ENCODE measurements at regions not wholly inside any gene's neighbourhood (a gene's known extent, or its start where the extent isn't known, plus 50 kb on each side); places are given as distances from the start of the nearest gene placed in this dataset.

DNA sequence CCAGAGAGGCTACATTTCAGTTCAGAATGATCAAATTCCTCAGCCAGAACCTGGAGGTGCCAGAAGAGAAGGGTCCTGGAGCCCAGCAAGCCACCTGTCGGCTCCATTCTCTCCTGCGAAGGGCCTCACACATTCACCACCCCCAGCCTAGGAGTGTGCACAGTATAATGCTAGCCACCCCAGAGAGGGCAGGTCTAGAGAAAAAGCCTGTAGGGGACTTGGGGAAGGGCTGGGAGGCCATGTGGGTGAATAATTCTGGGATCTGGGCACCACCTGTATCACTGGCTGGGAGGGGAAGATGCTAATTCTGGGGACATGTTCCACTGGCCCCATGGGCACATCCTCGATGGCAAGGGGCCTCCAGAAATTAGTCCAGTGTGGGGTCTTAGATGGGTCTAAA lies 127.6 kb upstream of the HNMT start:
- Mint-ChIP-seq H3K36me3 (ENCODE audit: low read depth) (no peaks in the 10 kb centered on the region), H3K27me3 (ENCODE audit: low read depth, poor library complexity) (peaks cover 5% of the 10 kb centered on the region), H3K4me3 (no peak overlapping the region), H3K4me1 (no peaks in the 10 kb centered on the region), H3K9me3 (no peaks in the 10 kb centered on the region), H3K27ac (no peak overlapping the region)
- no peak for DNase-seq
- TF ChIP-seq, protein P1, sequence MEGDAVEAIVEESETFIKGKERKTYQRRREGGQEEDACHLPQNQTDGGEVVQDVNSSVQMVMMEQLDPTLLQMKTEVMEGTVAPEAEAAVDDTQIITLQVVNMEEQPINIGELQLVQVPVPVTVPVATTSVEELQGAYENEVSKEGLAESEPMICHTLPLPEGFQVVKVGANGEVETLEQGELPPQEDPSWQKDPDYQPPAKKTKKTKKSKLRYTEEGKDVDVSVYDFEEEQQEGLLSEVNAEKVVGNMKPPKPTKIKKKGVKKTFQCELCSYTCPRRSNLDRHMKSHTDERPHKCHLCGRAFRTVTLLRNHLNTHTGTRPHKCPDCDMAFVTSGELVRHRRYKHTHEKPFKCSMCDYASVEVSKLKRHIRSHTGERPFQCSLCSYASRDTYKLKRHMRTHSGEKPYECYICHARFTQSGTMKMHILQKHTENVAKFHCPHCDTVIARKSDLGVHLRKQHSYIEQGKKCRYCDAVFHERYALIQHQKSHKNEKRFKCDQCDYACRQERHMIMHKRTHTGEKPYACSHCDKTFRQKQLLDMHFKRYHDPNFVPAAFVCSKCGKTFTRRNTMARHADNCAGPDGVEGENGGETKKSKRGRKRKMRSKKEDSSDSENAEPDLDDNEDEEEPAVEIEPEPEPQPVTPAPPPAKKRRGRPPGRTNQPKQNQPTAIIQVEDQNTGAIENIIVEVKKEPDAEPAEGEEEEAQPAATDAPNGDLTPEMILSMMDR (IDR thresholded peaks at IDR 0.05) = no peak

DNA sequence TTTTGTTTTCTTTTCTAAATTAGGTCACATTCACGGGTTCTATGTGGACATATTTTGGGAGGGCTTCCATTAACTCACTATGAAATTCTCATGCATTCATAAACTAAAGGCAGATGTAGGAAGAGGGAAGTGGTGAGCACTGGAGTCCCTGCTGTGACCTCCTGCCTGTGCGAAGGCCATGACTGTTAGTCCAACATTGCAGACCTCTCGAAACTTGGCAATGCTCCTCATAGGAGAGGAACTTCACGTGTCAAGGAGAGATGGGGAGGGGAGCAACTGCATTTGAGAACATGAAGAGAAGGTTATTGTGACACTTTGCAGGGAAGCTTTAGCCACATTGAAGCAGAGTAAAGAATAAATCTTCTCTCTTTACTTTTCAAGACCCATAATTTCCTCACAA lies 126.4 kb upstream of the HNMT start:
- Mint-ChIP-seq H3K9me3 (no peaks in the 10 kb centered on the region), H3K27me3 (ENCODE audit: low read depth, poor library complexity) (peaks cover 5% of the 10 kb centered on the region), H3K36me3 (ENCODE audit: low read depth) (no peaks in the 10 kb centered on the region), H3K4me1 (no peaks in the 10 kb centered on the region), H3K4me3 (no peak overlapping the region), H3K27ac (no peak overlapping the region)
- TF ChIP-seq, protein P1 (IDR thresholded peaks at IDR 0.05) = no peak
- no peak for DNase-seq

DNA sequence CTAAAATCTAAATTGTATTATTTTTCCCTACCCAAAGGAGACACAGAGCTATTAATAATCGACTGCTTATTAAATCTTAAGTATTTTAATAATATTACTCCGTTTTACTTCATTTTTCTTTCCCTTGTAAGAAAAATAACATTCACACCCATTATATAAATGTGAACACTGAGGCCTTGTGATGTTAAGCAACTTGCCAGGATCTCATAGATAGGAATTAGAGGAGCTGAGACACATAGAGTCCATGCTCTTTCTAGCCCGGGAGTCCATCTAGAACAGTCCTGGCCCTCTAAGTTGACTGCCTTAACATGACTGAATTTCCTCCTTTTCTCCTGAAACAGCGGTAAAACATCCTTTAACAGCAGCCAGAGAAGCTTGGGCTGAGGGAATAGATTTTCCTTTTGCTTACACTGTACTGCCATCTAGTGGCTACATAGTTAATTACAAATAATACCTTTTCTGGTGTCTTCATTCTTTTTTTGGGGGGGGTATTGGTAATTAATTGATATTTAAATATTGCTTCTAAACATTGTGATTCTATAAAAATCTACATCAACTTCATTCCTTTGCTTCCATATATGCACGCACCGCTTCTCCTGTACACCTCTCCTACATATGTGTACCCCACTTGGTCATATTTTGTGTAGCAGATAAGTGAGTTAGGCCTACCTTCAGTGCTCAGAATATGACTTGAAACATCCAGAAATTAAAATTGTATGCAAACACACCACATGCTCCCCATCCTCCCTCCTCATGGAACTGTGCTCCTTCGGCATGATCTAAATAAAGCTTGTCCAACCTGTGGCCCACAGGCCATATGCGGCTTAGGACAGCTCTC lies 125.8 kb upstream of the HNMT start:
- DNase-seq = peak; percentile 34
- Mint-ChIP-seq H3K9me3 (no peaks in the 10 kb centered on the region), H3K27me3 (ENCODE audit: low read depth, poor library complexity) (peaks cover 5% of the 10 kb centered on the region), H3K36me3 (ENCODE audit: low read depth) (no peaks in the 10 kb centered on the region), H3K27ac (no peak overlapping the region), H3K4me1 (no peaks in the 10 kb centered on the region), H3K4me3 (no peak overlapping the region)
- TF ChIP-seq, protein P1 (IDR thresholded peaks at IDR 0.05) = peak; percentile 66

DNA sequence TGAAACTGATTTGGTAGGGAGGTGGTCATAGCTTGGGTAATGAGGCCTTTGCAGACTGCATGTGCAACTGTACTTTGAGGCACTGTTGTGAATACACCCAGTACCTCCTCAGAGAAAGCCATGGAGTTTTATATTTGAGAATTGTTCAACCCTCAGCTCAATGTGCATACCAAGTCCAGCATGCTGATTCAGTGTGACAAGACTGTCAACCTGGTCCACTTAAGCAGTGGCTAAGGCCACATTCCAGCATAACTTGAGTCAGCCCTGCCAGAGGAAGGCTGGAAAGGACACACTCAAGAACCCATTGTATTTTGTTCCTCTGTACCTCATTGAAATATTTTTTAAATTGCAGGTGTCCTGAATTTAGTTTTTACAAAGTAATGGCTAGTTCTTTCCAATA lies 121.8 kb upstream of the HNMT start:
- DNase-seq = no peak

DNA sequence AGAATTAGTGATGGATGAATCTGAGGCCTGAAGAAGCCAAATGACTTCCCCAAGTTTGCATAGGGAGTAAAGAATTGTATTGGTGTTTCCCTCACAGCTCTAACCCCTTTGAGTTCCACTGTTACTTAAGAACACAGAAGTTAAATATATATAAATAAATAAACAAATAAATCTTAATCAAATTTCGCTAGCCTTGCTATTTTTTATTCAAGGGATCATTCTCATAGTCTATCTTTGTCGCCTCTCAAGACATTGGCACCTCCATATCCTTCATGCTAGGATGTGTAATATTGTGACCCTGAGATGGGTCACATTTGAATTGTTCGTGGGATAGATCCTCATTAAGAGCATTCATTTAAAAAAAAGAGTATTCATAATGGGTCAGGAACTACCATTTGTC lies 121.3 kb upstream of the HNMT start:
- Mint-ChIP-seq H3K9me3 (peaks cover 19% of the 10 kb centered on the region), H3K4me1 (no peaks in the 10 kb centered on the region), H3K27me3 (ENCODE audit: low read depth, poor library complexity) (no peaks in the 10 kb centered on the region), H3K27ac (no peak overlapping the region), H3K36me3 (ENCODE audit: low read depth) (no peaks in the 10 kb centered on the region), H3K4me3 (no peak overlapping the region)
- TF ChIP-seq, protein P1 (IDR thresholded peaks at IDR 0.05) = no peak
- no peak for DNase-seq

More for the DNA sequence above, 121.8 kb upstream of the HNMT start:
- Mint-ChIP-seq H3K4me3 (no peak overlapping the region), H3K36me3 (ENCODE audit: low read depth) (no peaks in the 10 kb centered on the region), H3K4me1 (no peaks in the 10 kb centered on the region), H3K27ac (no peak overlapping the region), H3K9me3 (peaks cover 19% of the 10 kb centered on the region), H3K27me3 (ENCODE audit: low read depth, poor library complexity) (no peaks in the 10 kb centered on the region)
- TF ChIP-seq, protein P1 (IDR thresholded peaks at IDR 0.05) = no peak

DNA sequence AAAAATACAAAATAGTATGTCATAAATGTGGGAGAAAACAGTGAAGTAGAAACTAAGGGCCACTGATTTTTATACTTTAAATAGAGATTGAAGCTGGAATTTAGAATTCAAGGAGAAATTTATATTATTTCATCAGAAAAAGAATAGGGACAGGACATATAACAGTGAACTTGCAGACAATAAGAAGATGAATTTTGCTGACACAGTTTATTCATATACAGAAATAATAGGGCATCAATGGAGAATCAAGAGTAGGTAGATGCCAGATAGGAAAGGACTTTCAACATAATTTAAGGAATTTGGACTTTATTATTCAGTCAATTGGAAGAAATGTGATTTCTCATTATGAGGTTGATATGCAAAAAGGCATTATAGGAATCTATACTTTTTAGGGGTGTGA lies 118.9 kb upstream of the HNMT start:
- H3K4me1 Mint-ChIP-seq = no peaks in the 10 kb centered on the region
- DNase-seq = no peak
- no peak overlapping the region for H3K27ac Mint-ChIP-seq
- H3K4me3 Mint-ChIP-seq = no peak overlapping the region
- TF ChIP-seq, protein P1 (IDR thresholded peaks at IDR 0.05) = no peak
- no peaks in the 10 kb centered on the region for H3K27me3 Mint-ChIP-seq (ENCODE audit: low read depth, poor library complexity)
- H3K36me3 Mint-ChIP-seq (ENCODE audit: low read depth) = no peaks in the 10 kb centered on the region
- H3K9me3 Mint-ChIP-seq = peaks cover 19% of the 10 kb centered on the region

Data from nephron progenitor cell (in vitro differentiated cells).